Stimulated activated naive CD8-positive, alpha-beta T cell treated with anti-CD3 and anti-CD28 coated beads, Interleukin-15, amount 100 ng/mL, for 72 hours (primary cell): ENCODE measurements at regions not wholly inside any gene's neighbourhood (a gene's known extent, or its start where the extent isn't known, plus 50 kb on each side); places are given as distances from the start of the nearest gene placed in this dataset.

Experiments
- ATAC-seq: fragments of 150-1000 bp; cut with Tn5 transposase; 2 replicates; pipeline ENCODE4 v1.10.0; 2021; ENCODE audit warnings: mild to moderate bottlenecking, moderate library complexity
- DNase-seq, 2 donors: peaks; one replicate each; pipeline ENCODE4 v3.0.0; 2021 to 2022
- H3K27ac Mint-ChIP-seq, 2 donors: one replicate each; pipeline ENCODE4 v1.8.0; 2022; ENCODE audit warnings: mild to moderate bottlenecking in 2 of 2, mixed read lengths in 2 of 2, moderate library complexity in 2 of 2
- H3K27me3 Mint-ChIP-seq: one replicate; pipeline ENCODE4 v1.8.0; 2022; ENCODE audit warnings: mixed read lengths
- H3K4me1 Mint-ChIP-seq: one replicate; pipeline ENCODE4 v1.8.0; 2022; ENCODE audit warnings: mild to moderate bottlenecking, mixed read lengths
- H3K4me3 Mint-ChIP-seq, 2 donors: one replicate each; pipeline ENCODE4 v1.8.0; 2022; ENCODE audit warnings: mild to moderate bottlenecking in 2 of 2, mixed read lengths in 2 of 2, moderate library complexity in 1 of 2
- H3K9me3 Mint-ChIP-seq, 2 donors: one replicate each; pipeline ENCODE4 v1.8.0; 2022; ENCODE audit warnings: mixed read lengths in 2 of 2

DNA sequence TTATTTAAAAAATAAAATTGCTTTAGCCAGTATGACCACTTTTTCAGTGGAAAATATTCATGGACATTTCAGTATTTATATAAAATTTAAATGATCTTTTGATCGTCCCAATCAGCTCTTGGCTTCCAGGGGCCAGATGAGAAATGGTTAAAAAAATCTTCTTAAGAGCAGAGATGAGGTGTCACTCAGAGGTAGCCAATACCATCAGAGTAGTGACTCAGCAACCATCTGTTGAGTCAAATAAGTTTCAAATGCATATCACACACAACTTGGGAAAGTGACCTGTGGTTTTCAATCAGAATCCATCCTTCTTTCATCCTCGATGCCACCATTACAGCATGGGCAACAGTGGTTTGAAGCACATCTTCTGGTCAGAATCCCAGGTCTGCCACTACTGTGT is 958.8 kb upstream of the NR2F2 start:
- H3K4me1 Mint-ChIP-seq = no peaks in the 10 kb centered on the region
- peaks cover 15% of the 10 kb centered on the region for H3K27me3 Mint-ChIP-seq
- no peak overlapping the region for H3K27ac Mint-ChIP-seq
- no peak overlapping the region for H3K4me3 Mint-ChIP-seq
- DNase-seq (no peak), ATAC-seq (no peak)
- no peaks in the 10 kb centered on the region for H3K9me3 Mint-ChIP-seq

DNA sequence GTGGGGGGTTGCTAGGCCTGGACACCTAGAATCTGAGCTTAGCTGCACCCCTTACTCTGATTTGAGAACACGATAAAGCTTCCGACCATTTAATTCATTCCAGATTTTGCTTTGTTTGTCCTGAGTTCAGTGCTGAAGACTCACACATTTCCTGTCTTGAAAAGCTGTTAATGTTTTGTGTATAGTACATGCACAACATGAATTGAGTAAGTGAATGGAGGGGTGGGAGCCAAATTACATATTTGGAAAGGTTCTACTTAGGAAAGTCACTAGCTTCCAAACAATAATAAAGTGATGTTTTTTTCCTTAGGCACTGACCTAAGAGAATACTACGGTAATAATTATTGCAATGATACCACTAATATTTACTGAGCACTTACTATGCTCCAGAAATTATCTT is 955.2 kb upstream of the NR2F2 start:
- no peaks in the 10 kb centered on the region for H3K9me3 Mint-ChIP-seq
- H3K27ac Mint-ChIP-seq = no peak overlapping the region
- DNase-seq (no peak), ATAC-seq (no peak)
- no peaks in the 10 kb centered on the region for H3K27me3 Mint-ChIP-seq
- H3K4me3 Mint-ChIP-seq = no peak overlapping the region
- H3K4me1 Mint-ChIP-seq = no peaks in the 10 kb centered on the region

DNA sequence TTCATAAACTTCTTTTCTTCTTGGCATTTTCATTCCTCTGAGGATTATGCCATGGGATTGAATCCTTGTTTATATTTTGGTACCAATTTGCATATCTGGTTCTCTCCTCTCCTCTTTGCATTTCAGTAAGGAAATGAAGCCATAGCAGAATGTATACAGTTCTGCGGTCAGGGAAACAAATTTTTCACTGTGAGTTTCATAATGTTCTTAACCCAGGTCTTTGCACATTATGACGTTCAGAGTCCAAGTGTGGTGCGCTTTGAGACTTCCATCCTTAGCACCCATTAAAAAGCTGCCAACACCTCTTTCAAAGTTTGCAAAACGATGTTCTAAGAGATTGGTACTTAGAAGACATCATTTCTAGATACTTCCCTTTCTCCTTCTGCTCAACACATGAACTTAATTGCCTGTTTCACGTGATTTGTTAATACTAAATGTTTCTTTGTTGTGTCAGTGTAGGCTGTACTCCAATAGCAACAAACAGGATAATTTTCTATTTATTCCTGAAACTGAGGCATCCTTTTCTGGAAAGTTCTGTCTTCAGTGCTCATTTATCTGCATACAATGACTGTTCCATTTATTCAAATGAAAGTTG is 953.1 kb upstream of the NR2F2 start:
- H3K27me3 Mint-ChIP-seq = peaks cover 3% of the 10 kb centered on the region
- no peaks in the 10 kb centered on the region for H3K9me3 Mint-ChIP-seq
- no peak overlapping the region for H3K27ac Mint-ChIP-seq
- ATAC-seq (no peak), DNase-seq (no peak)
- H3K4me3 Mint-ChIP-seq = no peak overlapping the region
- no peaks in the 10 kb centered on the region for H3K4me1 Mint-ChIP-seq

DNA sequence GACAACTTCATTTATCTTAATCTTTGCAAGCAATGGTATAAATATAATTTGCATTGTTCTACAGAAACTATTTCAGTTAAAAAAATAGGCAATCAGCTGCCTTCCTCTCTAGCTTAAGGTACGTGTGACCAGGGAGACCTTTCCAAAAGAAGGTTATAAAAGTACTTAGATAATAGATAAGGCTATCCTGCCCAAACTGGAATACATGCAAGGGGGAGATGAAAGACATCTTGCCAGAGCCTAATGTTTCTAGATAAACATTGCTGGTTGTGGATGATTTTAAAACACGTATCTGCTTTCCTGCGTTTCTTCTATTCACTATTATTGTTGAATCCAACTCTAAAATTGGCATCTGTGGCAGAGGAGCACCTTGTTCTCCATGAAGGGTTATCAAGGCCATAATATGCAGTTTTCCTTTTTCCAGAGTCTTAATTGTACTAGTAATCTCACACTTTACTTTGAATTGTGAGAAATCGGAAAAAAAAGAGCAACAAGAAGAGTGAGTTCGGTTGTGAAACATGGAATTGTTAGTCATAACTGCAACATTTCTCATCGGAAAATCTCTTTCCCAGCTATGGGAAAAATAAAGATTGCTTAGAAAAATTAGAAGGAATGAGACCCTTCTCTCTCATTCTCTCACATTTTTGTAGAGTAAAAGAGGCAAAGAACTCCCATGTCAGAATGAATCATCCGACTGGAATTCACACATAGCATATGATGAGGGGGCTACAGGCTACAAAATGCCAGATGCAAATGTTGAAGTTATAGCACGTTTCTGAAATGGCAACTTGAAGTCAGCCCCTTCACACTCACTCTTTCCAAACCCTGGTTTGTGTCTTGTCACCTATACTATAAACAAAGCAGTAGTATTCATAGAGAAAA is 936.1 kb upstream of the NR2F2 start:
- Mint-ChIP-seq H3K4me1 (no peaks in the 10 kb centered on the region), H3K9me3 (peaks cover 11 to 27% of the 10 kb centered on the region in 2 donors), H3K27ac (no peak overlapping the region), H3K27me3 (peaks cover 23% of the 10 kb centered on the region), H3K4me3 (no peak overlapping the region)
- no peak for ATAC-seq
- DNase-seq = no peak

DNA sequence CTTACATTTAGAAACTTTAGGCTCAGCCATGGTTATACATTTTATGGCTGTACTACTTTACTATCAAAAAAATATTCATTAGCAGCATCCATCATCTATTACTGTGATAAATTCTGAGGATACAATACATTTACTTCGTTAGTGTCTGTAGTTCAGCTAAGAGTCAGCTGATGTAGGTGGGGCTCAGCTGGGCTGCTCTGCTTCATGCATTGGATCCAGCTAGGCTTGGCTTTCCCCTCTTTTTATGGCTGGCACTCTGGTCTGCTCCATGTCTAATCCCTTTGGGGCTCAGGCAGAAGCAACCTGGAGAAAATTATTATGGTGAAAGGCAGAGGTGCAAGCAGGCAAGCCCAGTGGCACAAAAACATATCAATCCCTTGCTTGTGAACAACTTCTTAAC is 930.1 kb upstream of the NR2F2 start:
- H3K27me3 Mint-ChIP-seq = peaks cover 12% of the 10 kb centered on the region
- DNase-seq (no peak), ATAC-seq (no peak)
- H3K9me3 Mint-ChIP-seq = peaks cover 0 to 18% of the 10 kb centered on the region in 2 donors
- H3K4me3 Mint-ChIP-seq = no peak overlapping the region
- H3K4me1 Mint-ChIP-seq = no peaks in the 10 kb centered on the region
- no peak overlapping the region for H3K27ac Mint-ChIP-seq

DNA sequence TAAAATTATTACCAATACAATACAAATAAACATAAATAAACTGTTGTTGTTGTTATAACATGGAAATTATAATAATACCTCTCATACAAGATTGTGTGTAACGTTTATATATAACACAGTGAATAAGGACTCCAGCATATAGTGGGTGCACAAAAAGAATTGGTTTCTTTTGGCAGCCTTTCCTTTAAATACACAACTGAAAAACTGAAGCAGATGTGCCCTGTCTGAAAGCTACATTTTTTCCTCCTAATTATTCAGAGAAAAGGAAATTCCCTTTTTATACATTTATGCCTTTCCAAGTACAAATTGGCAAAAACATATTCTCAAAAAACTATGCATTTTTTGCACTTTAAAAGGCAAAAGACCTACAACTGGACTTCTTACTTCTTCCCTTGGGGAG is 928.9 kb upstream of the NR2F2 start:
- Mint-ChIP-seq H3K27me3 (peaks cover 4% of the 10 kb centered on the region), H3K9me3 (peaks cover 0 to 12% of the 10 kb centered on the region in 2 donors), H3K4me3 (no peak overlapping the region), H3K4me1 (no peaks in the 10 kb centered on the region), H3K27ac (no peak overlapping the region)
- DNase-seq (no peak), ATAC-seq (no peak)

DNA sequence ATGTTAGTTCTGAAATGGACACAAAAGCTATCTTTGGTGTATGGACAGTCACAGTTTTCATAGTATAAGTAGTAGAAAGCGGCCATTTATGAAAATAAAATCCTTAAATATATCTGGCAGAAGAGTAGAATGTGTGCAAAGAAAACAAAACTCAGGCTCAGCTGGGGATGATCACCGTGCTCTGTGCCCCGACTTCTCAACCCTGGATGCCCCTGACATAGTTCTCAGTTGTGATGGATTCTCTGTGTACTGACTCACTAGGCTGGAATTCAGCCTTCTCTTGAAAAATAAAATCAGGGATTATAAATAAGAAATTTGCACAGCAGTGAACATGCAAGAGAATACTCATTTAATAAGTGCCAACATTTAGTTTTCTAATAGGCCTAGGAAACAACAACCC is 925.1 kb upstream of the NR2F2 start:
- H3K4me1 Mint-ChIP-seq = no peaks in the 10 kb centered on the region
- no peak for ATAC-seq
- no peaks in the 10 kb centered on the region for H3K27me3 Mint-ChIP-seq
- H3K9me3 Mint-ChIP-seq = no peaks in the 10 kb centered on the region
- no peak for DNase-seq
- no peak overlapping the region for H3K27ac Mint-ChIP-seq
- H3K4me3 Mint-ChIP-seq = no peak overlapping the region

DNA sequence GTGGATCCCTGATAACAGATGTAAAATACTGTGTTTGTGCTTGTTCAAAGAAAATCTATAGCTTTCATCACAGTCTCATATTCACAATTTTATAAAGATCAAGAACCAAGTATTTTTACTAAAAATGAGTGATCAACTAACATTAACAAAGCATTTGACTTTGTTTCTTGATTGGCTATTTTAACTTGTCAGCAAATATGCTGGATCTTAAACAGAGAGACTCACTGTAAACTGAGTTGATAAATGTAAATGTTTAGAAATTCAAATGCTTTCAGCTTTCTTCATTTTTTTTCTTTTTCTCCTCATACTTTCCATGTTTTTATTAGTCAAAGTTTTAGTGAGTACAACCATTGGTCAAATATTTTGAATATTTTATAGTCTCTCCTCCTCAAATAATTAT is 923.0 kb upstream of the NR2F2 start:
- Mint-ChIP-seq H3K4me3 (no peak overlapping the region), H3K4me1 (no peaks in the 10 kb centered on the region), H3K27ac (no peak overlapping the region), H3K9me3 (no peaks in the 10 kb centered on the region), H3K27me3 (no peaks in the 10 kb centered on the region)
- ATAC-seq = no peak
- DNase-seq = no peak

DNA sequence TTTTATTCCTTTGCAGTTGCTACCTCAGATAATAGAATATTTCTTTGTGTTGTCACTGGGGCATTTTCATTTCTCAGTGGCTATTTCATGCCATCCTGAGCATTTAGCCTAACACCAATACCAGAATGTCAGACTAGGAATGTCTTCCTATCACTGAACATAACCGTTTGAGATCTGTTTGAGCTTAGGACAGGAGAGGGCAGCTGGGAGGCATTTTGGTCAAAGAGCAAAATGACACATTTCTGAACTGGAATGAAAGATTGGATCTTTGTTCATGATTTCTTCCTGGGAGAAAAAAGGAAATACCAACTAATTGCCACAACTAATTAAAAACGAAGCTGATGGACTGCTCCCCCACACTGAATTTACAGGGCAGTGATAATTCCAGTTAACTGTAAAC is 921.3 kb upstream of the NR2F2 start:
- Mint-ChIP-seq H3K4me3 (no peak overlapping the region), H3K4me1 (no peaks in the 10 kb centered on the region), H3K9me3 (no peaks in the 10 kb centered on the region), H3K27ac (no peak overlapping the region), H3K27me3 (no peaks in the 10 kb centered on the region)
- DNase-seq = no peak
- ATAC-seq = no peak

DNA sequence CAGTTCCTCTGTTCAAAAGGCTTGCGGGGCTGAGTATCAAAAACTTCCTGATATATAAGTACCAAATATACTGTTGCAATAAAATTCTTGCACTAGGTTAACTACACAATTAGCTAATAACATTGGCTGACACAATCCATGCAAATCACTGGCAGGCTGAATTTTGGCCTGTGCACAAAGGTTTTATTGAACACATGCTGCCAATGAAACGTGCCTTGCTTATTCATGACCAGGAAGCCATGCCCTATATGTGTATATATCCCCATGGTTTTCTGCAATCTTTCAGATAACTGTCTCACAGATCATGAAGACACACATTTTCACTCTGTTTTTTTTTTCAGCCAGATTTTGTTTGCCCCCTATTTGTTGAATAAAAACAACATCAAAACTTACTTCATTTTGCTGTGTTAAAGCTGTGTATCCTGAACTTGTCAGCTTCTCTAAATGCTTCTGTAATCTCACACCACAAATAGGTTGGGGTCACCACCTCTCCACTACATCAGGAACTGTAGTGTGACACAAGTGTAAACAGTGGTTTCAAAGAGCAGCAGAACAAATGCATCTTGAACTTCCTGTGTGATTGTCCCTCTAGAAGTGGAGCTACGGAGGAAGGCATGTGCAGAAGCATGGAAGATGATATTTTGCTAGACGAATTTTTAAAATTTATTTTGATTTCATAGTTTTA is 920.7 kb upstream of the NR2F2 start:
- ATAC-seq (no peak), DNase-seq (no peak)
- no peaks in the 10 kb centered on the region for H3K9me3 Mint-ChIP-seq
- H3K4me1 Mint-ChIP-seq = no peaks in the 10 kb centered on the region
- H3K27me3 Mint-ChIP-seq = no peaks in the 10 kb centered on the region
- H3K4me3 Mint-ChIP-seq = no peak overlapping the region
- no peak overlapping the region for H3K27ac Mint-ChIP-seq

DNA sequence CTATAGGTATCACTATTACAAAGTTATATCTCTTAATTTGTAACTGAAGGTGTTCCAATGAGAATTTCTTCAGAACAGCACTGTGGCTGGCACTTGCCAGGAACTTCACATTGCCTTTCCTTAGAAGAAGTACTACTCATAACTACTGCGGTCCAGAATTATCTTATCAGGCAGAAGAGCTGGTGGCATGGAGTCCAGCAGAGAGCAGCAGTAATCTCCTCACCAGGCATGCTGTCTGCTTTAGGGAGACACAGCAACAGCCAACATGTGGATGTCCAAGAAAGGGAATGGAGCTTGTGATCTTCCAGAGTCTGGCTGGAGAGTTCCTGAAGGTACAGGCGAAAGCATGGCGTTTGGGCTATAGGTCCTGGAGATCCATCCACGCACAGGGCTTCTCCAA is 919.7 kb upstream of the NR2F2 start:
- Mint-ChIP-seq H3K9me3 (no peaks in the 10 kb centered on the region), H3K27ac (no peak overlapping the region), H3K4me1 (no peaks in the 10 kb centered on the region), H3K27me3 (no peaks in the 10 kb centered on the region), H3K4me3 (no peak overlapping the region)
- DNase-seq = no peak
- ATAC-seq = no peak

DNA sequence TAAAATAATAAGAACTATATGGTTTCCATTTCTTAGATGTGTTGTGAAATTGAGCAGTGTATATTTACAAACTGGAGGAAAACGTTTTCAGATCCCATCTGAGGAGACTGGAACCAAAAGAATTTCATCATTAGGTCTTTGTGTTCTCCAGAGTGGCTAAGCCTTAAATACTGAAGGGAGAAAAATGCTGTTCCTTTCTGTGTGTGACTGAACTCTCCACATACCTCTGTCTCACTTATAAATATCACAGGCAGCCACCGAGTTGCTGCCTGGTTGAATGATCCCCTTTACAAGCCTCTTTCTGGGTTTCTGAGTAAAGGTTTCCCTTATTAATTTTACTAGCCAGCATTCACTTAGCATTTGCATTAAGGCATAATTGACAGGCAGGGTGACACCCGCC is 913.9 kb upstream of the NR2F2 start:
- ATAC-seq = no peak

DNA sequence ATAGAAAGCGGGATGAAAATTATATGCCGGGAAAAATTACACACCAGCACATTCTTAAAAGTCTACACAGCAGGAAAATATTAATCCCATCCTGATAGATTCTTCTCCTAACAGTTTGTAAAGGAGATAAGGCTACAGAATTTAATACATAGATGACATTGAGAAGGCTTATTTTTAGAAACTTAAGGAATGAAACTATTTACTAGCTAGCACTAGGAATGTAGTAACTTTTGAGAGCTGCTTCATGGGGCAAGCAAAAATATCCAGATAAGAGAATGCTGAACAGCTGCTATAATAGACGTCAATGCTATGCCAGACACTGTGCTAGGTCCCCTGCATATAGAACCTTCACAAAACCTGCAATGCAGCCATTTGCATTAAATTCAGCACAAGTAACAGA is 912.7 kb upstream of the NR2F2 start:
- Mint-ChIP-seq H3K27me3 (peaks cover 9% of the 10 kb centered on the region), H3K27ac (no peak overlapping the region), H3K4me1 (no peaks in the 10 kb centered on the region), H3K9me3 (peaks cover 19 to 30% of the 10 kb centered on the region in 2 donors), H3K4me3 (no peak overlapping the region)
- ATAC-seq (no peak), DNase-seq (no peak)

More for the DNA sequence above, 913.9 kb upstream of the NR2F2 start:
- Mint-ChIP-seq H3K4me3 (no peak overlapping the region), H3K27ac (no peak overlapping the region), H3K4me1 (no peaks in the 10 kb centered on the region), H3K27me3 (peaks cover 9% of the 10 kb centered on the region), H3K9me3 (peaks cover 9 to 19% of the 10 kb centered on the region in 2 donors)
- no peak for DNase-seq

DNA sequence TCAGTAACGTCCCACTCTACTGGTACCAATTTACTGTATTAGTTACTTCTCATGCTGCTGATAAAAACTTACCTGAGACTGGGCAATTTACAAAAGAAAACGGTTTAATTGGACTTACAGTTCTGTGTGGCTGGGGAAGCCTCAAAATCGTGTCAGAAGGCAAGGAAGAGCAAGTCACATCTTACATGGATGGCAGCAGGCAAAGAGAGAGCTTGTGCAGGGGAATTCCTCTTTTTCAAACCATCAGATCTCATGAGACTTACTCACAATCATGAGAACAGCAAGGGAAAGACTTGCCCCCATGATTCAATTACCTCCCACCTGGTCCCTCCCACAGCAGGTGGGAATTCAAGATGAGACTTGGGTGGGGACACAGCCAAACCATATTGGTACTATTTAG is 908.2 kb upstream of the NR2F2 start:
- Mint-ChIP-seq H3K9me3 (peaks cover 28 to 41% of the 10 kb centered on the region in 2 donors), H3K27me3 (peaks cover 3% of the 10 kb centered on the region), H3K4me1 (no peaks in the 10 kb centered on the region), H3K4me3 (no peak overlapping the region), H3K27ac (no peak overlapping the region)
- no peak for DNase-seq
- no peak for ATAC-seq

DNA sequence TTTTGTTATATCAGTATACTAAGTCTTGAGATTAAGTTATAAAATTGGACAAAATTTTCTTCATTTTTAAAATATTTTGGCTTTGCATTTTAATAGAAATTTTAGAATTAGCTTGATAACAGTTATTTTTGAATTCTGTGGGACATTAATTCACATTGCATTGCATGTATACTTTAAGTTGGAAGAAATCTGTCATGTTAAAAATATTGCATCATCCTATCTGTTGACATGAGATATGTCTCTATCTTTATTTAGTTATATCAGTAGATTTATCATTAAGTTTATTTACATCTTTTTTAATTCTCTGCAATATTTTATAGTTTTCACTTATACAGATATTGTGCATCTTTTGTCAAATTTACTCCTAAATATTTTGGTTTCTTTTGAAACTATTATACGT is 904.6 kb upstream of the NR2F2 start:
- peaks cover 9% of the 10 kb centered on the region for H3K27me3 Mint-ChIP-seq
- no peak overlapping the region for H3K4me3 Mint-ChIP-seq
- DNase-seq = no peak
- no peak overlapping the region for H3K27ac Mint-ChIP-seq
- peaks cover 25 to 32% of the 10 kb centered on the region in 2 donors for H3K9me3 Mint-ChIP-seq
- H3K4me1 Mint-ChIP-seq = no peaks in the 10 kb centered on the region
- ATAC-seq = no peak

DNA sequence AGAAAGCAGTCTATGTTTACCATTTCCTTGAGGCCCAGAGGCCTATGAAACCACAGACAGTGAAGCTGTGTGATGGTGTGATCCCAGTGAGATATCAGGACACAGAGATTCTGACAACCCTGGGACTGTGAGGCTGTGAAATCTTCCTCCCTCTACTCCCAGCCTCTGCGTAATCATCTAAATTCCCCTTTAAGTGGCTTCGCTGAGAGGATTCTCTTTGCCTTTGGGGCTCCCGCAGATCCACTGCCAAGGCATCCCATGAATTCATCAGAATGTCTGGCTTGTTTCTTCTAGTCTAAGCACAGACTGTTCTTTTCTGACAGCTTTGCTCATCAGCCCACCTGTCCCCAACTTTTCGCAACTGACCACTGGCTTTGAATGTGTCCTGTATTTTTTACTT is 901.2 kb upstream of the NR2F2 start:
- H3K4me3 Mint-ChIP-seq = no peak overlapping the region
- no peak overlapping the region for H3K27ac Mint-ChIP-seq
- no peak for DNase-seq
- peaks cover 5 to 6% of the 10 kb centered on the region in 2 donors for H3K9me3 Mint-ChIP-seq
- ATAC-seq = no peak
- H3K27me3 Mint-ChIP-seq = peaks cover 9% of the 10 kb centered on the region
- no peaks in the 10 kb centered on the region for H3K4me1 Mint-ChIP-seq
